ENCODE measurements at regions not wholly inside any gene's neighbourhood (a gene's known extent, or its start where the extent isn't known, plus 50 kb on each side); places are given as distances from the start of the nearest gene placed in this dataset.

DNA sequence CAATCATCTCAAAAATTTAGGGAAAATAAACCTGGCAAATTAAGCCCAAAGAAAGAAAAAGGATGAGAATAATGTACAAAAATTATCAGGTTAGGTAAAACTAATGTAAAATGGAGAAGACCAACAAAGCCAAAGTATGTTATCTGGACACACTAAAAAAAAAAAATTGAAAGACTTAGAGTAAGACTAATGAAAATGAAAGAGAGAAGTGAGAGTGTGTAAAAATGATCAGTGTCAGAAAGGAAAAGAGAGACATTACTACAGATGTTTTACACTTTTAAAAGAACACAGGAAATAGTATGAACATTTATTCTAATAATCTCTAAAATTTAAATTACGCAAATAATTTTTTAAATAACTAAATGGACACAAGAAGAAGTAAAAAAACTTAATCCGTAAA lies 573.3 kb upstream of the NR2F2 start:
- TF ChIP-seq ARNTL (CRISPR knock-in tag; IDR thresholded peaks at IDR 0.05; ENCODE audit: borderline replicate concordance, low read depth) (no peak), ZFP3 (CRISPR knock-in tag; IDR thresholded peaks at IDR 0.05) (no peak), TOX (CRISPR knock-in tag; IDR thresholded peaks at IDR 0.05; ENCODE audit: borderline replicate concordance) (no peak), CSDC2 (CRISPR knock-in tag; IDR thresholded peaks at IDR 0.05) (no peak), RARB (CRISPR knock-in tag; IDR thresholded peaks at IDR 0.05) (no peak), ZNF565 (CRISPR knock-in tag; conservative IDR thresholded peaks at IDR 0.05; ENCODE audit: low read depth) (no peak), ZC3H10 (CRISPR knock-in tag; IDR thresholded peaks at IDR 0.05) (no peak)
- TF ChIP-seq, protein P1, sequence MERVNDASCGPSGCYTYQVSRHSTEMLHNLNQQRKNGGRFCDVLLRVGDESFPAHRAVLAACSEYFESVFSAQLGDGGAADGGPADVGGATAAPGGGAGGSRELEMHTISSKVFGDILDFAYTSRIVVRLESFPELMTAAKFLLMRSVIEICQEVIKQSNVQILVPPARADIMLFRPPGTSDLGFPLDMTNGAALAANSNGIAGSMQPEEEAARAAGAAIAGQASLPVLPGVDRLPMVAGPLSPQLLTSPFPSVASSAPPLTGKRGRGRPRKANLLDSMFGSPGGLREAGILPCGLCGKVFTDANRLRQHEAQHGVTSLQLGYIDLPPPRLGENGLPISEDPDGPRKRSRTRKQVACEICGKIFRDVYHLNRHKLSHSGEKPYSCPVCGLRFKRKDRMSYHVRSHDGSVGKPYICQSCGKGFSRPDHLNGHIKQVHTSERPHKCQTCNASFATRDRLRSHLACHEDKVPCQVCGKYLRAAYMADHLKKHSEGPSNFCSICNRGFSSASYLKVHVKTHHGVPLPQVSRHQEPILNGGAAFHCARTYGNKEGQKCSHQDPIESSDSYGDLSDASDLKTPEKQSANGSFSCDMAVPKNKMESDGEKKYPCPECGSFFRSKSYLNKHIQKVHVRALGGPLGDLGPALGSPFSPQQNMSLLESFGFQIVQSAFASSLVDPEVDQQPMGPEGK (CRISPR knock-in tag; IDR thresholded peaks at IDR 0.05; ENCODE audit: borderline replicate concordance) = no peak
- TF ChIP-seq, protein P2, sequence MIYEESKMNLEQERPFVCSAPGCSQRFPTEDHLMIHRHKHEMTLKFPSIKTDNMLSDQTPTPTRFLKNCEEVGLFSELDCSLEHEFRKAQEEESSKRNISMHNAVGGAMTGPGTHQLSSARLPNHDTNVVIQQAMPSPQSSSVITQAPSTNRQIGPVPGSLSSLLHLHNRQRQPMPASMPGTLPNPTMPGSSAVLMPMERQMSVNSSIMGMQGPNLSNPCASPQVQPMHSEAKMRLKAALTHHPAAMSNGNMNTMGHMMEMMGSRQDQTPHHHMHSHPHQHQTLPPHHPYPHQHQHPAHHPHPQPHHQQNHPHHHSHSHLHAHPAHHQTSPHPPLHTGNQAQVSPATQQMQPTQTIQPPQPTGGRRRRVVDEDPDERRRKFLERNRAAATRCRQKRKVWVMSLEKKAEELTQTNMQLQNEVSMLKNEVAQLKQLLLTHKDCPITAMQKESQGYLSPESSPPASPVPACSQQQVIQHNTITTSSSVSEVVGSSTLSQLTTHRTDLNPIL (CRISPR knock-in tag; IDR thresholded peaks at IDR 0.05; ENCODE audit: low read depth) = no peak

Measured in SK-N-SH treated with all-trans-retinoic acid at 6 μM for 48 hours (cell line).